Calu3 (cell line): ENCODE measurements at regions not wholly inside any gene's neighbourhood (a gene's known extent, or its start where the extent isn't known, plus 50 kb on each side); places are given as distances from the start of the nearest gene placed in this dataset.

Experiments used
- BruUV-seq: library from RNA; stranded (reverse); fragments of 400-500 nt; replicated peaks from 2 replicates; lab custom pipeline; 2021; lab: Mats Ljungman, UMichigan
- CTCF ChIA-PET: fragments of 300-600 bp; sonication (Branson Sonifier 250); formaldehyde crosslinking; loops from one replicate; lab custom pipeline; 2022; ENCODE audit warnings: antibody characterized with exemption; lab: Charles Lee
- DNase-seq: peaks from one replicate; pipeline ENCODE4 v3.0.0; 2022
- H3K27ac Mint-ChIP-seq: one replicate; pipeline ENCODE4 v1.8.0; 2022; ENCODE audit warnings: mixed read lengths; ENCODE audit not compliant: unreplicated experiment
- H3K27me3 Mint-ChIP-seq: one replicate; pipeline ENCODE4 v1.8.0; 2022; ENCODE audit warnings: mixed read lengths; ENCODE audit not compliant: unreplicated experiment
- H3K36me3 Mint-ChIP-seq: one replicate; pipeline ENCODE4 v1.8.0; 2022; ENCODE audit warnings: mild to moderate bottlenecking, moderate library complexity, mixed read lengths; ENCODE audit not compliant: insufficient read depth, unreplicated experiment
- H3K4me1 Mint-ChIP-seq: one replicate; pipeline ENCODE4 v1.8.0; 2022; ENCODE audit warnings: mild to moderate bottlenecking, low read depth, mixed read lengths; ENCODE audit not compliant: unreplicated experiment
- H3K4me3 Mint-ChIP-seq: one replicate; pipeline ENCODE4 v1.8.0; 2022; ENCODE audit warnings: mild to moderate bottlenecking, low read depth, moderate library complexity, mixed read lengths; ENCODE audit not compliant: unreplicated experiment
- H3K9me3 Mint-ChIP-seq: one replicate; pipeline ENCODE4 v1.8.0; 2022; ENCODE audit warnings: low read depth, mixed read lengths; ENCODE audit not compliant: unreplicated experiment
- intact Hi-C: fragments of 100-400 bp; cut with micrococcal nuclease; formaldehyde crosslinking; loops from one replicate; pipeline ENCODE4 v1.10.0; 2022; ENCODE audit not compliant: unreplicated experiment
- TF ChIP-seq, protein P1 (sequence below): fragments of 200-600 bp; IDR thresholded peaks from one replicate; pipeline ENCODE4 v1.8.0; 2022; ENCODE audit warnings: antibody characterized with exemption; ENCODE audit not compliant: unreplicated experiment

DNA sequence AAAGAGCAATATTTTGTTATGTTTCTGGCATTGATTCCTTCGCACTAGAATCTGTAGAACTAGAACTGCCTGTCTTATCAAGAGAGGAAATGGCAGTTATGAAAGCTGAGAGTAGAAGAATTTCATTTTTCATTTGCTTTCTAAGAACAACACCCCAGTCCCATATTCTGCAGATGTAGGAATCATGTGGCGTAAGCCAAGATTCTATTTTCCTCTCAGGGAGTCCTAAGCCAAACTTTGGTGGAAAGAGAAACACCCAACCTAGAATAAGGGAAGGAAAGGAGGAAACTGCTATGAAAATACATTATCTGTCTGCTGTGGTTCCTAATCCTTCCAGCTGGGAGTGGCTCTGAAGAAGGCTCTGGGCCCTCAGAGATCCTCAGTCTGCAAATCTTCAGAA lies 1176.9 kb upstream of the C9orf72 start:
- H3K36me3 Mint-ChIP-seq = no peaks in the 10 kb centered on the region
- DNase-seq = no peak
- H3K4me3 Mint-ChIP-seq = no peak overlapping the region
- CTCF ChIA-PET = no interaction called here
- TF ChIP-seq, protein P1, sequence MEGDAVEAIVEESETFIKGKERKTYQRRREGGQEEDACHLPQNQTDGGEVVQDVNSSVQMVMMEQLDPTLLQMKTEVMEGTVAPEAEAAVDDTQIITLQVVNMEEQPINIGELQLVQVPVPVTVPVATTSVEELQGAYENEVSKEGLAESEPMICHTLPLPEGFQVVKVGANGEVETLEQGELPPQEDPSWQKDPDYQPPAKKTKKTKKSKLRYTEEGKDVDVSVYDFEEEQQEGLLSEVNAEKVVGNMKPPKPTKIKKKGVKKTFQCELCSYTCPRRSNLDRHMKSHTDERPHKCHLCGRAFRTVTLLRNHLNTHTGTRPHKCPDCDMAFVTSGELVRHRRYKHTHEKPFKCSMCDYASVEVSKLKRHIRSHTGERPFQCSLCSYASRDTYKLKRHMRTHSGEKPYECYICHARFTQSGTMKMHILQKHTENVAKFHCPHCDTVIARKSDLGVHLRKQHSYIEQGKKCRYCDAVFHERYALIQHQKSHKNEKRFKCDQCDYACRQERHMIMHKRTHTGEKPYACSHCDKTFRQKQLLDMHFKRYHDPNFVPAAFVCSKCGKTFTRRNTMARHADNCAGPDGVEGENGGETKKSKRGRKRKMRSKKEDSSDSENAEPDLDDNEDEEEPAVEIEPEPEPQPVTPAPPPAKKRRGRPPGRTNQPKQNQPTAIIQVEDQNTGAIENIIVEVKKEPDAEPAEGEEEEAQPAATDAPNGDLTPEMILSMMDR = no peak
- no peaks in the 10 kb centered on the region for H3K27me3 Mint-ChIP-seq
- intact Hi-C loops = no loop called here
- no peaks in the 10 kb centered on the region for H3K9me3 Mint-ChIP-seq
- no TSS peak for BruUV-seq
- H3K27ac Mint-ChIP-seq = no peak overlapping the region
- H3K4me1 Mint-ChIP-seq = no peaks in the 10 kb centered on the region

DNA sequence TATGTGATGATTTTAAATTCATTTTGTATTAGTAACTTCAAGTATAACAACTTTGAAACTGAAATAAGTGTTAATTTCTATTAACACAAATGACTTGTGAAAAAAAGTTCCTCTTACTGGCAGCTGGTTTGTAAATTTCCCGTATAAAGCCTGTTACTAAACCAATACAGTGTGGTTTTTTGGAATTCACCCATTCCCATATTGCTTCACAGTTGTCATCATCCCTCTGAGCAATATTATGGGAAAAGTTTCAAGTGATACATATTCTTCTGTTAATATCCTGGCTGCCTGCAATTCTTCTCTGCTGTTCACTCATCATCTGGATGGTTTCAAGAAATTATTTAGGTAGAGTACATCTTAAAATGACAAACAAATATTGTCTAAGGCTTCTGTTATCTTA lies 1185.1 kb upstream of the C9orf72 start:
- no TSS peak for BruUV-seq
- intact Hi-C loops = no loop called here
- Mint-ChIP-seq H3K9me3 (no peaks in the 10 kb centered on the region), H3K27me3 (no peaks in the 10 kb centered on the region), H3K27ac (no peak overlapping the region), H3K4me3 (no peak overlapping the region), H3K36me3 (no peaks in the 10 kb centered on the region), H3K4me1 (no peaks in the 10 kb centered on the region)
- TF ChIP-seq, protein P1 = no peak
- CTCF ChIA-PET = no interaction called here
- no peak for DNase-seq

DNA sequence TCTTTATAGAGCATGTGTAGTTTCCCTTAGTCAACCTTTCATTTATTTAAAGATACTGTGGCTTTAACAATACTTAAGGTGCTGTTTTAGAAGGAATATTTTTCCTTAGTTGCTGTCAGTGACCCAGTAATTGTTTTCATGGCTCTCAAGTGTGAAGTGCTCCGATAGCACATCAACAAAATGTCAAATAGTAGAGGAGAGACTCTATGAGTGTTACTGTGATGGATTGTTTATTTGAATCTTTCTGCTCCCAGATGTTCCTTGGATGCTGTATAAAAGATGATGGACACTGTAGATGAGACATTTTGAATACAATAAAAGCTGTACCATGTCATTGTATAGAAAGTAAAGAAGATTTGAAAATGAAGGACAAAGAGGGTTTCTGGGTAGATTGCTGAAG lies 1185.7 kb upstream of the C9orf72 start:
- CTCF ChIA-PET = no interaction called here
- TF ChIP-seq, protein P1 = no peak
- intact Hi-C loops = no loop called here
- BruUV-seq = no TSS peak
- H3K4me3 Mint-ChIP-seq = no peak overlapping the region
- H3K36me3 Mint-ChIP-seq = no peaks in the 10 kb centered on the region
- H3K9me3 Mint-ChIP-seq = no peaks in the 10 kb centered on the region
- DNase-seq = no peak
- no peaks in the 10 kb centered on the region for H3K27me3 Mint-ChIP-seq
- no peak overlapping the region for H3K27ac Mint-ChIP-seq
- H3K4me1 Mint-ChIP-seq = no peaks in the 10 kb centered on the region

DNA sequence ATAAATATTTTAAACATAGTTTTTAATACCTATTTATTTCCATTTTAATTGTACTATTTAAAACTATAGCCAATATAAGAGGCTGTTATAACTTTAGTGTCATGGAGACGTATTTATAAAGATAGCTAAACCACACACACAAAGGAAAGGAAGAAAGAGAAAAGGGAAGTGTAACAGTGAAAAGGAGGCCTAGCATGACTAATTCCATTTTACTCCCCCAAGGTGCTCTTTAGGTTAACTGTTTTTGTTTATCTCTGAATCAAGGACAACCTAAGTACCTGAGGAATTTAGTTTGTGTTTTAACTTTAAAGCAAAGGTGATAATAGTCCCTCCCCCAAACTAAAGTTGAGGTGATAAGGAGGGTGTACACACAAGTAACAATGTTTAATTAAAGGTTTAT lies 1188.9 kb upstream of the C9orf72 start:
- Mint-ChIP-seq H3K27me3 (no peaks in the 10 kb centered on the region), H3K9me3 (no peaks in the 10 kb centered on the region), H3K4me3 (no peak overlapping the region), H3K27ac (no peak overlapping the region), H3K4me1 (no peaks in the 10 kb centered on the region), H3K36me3 (no peaks in the 10 kb centered on the region)
- BruUV-seq = no TSS peak
- DNase-seq = no peak
- TF ChIP-seq, protein P1 = no peak
- intact Hi-C loops = no loop called here
- CTCF ChIA-PET = no interaction called here
